ENCODE measurements at regions not wholly inside any gene's neighbourhood (a gene's known extent, or its start where the extent isn't known, plus 50 kb on each side); places are given as distances from the start of the nearest gene placed in this dataset.
"Not testable (repeated sequence)": the region's sequence is repeated elsewhere in the genome, so short reads cannot be mapped to it uniquely, and the experiment has no call there.

GRCh38 chr3:104257486-104257885 is 1109.2 kb upstream of the ALCAM start:
- Histone ChIP-seq H3K9ac (ENCODE audit: low read length) (no peak overlapping the region), H3K27me3 (ENCODE audit: control insufficient read depth, insufficient read depth, low read length) (no peaks in the 10 kb centered on the region), H3K4me3 (ENCODE audit: low read length) (no peak overlapping the region), H3K27ac (ENCODE audit: low read depth, low read length) (no peak overlapping the region), H3K4me1 (ENCODE audit: control insufficient read depth, insufficient read depth, low read length) (no peaks in the 10 kb centered on the region), H3K36me3 (ENCODE audit: control insufficient read depth, insufficient read depth, low read length) (no peaks in the 10 kb centered on the region)

DNA sequence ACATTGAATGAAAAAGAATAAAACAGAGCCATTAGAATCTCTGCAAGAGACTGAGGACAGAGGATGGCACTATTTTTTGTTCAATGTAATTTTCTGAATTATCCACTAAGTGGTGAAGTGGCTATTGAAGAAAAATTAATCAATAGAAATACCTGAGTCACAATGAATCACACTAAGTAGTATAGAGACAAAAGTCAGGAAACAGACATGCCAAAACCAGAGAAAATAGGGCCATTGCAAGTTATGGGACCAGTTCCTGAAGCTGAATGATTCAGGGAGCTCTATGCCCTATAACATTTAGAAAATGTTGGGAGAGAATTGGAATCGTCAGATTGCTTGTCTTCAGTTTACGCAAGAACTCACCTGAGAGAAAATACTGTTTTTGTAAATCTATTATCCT is 1103.2 kb upstream of the ALCAM start:
- H3K36me3 ChIP-seq (ENCODE audit: control insufficient read depth, insufficient read depth, low read length): no peaks in the 10 kb centered on the region
- H3K27me3 ChIP-seq (ENCODE audit: control insufficient read depth, insufficient read depth, low read length): no peaks in the 10 kb centered on the region
- no peak overlapping the region for H3K27ac ChIP-seq (ENCODE audit: low read depth, low read length)
- H3K9ac ChIP-seq (ENCODE audit: low read length): no peak overlapping the region
- no peaks in the 10 kb centered on the region for H3K4me1 ChIP-seq (ENCODE audit: control insufficient read depth, insufficient read depth, low read length)
- H3K4me3 ChIP-seq (ENCODE audit: low read length): no peak overlapping the region

DNA sequence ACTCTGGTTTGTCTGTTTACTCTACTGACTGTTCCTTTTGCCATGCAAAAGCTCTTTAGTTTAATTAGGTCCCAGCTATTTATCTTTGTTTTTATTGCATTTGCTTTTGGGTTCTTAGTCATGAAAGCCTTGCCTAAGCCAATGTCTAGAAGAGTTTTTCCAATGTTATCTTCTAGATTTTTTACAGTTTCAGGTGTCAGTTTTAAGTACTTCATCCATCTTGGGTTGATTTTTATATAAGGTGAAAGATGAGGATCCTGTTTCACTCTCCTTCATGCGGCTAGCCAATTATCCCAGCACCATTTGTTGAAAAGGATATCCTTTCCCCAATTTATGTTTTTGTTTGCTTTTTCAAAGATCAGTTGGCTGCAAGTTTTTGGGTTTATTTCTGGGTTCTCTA is 1100.5 kb upstream of the ALCAM start:
- H3K27me3 ChIP-seq (ENCODE audit: control insufficient read depth, insufficient read depth, low read length); H3K4me1 ChIP-seq (ENCODE audit: control insufficient read depth, insufficient read depth, low read length); H3K36me3 ChIP-seq (ENCODE audit: control insufficient read depth, insufficient read depth, low read length); H3K4me3 ChIP-seq (ENCODE audit: low read length); H3K9ac ChIP-seq (ENCODE audit: low read length); H3K27ac ChIP-seq (ENCODE audit: low read depth, low read length): not testable (repeated sequence)

DNA sequence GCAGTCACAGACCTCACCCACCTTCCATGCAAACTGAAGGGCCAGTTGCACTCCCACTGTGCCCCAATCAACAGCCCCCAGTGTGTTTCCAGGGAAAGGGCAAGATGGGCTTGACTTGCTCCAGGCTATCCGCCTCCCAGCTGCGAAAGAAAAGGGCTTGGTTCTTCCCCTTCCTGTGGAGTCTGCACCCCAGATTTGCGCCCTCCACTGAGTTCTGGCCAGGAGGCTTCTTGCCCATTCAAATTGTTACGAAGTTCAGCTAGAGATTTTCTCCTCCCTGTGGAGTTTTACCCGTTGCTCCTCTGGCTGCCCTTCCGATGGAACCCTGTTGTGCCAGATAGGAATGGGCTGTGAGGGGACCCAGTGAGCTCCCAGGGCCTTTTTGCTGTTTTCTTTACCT is 1096.9 kb upstream of the ALCAM start:
- no peaks in the 10 kb centered on the region for H3K27me3 ChIP-seq (ENCODE audit: control insufficient read depth, insufficient read depth, low read length)
- H3K36me3 ChIP-seq (ENCODE audit: control insufficient read depth, insufficient read depth, low read length): no peaks in the 10 kb centered on the region
- no peaks in the 10 kb centered on the region for H3K4me1 ChIP-seq (ENCODE audit: control insufficient read depth, insufficient read depth, low read length)

GRCh38 chr3:104273046-104273649 is 1093.6 kb upstream of the ALCAM start:
- H3K4me3 ChIP-seq (ENCODE audit: low read length): no peak overlapping the region
- no peaks in the 10 kb centered on the region for H3K27me3 ChIP-seq (ENCODE audit: control insufficient read depth, insufficient read depth, low read length)
- H3K36me3 ChIP-seq (ENCODE audit: control insufficient read depth, insufficient read depth, low read length): no peaks in the 10 kb centered on the region
- no peak overlapping the region for H3K27ac ChIP-seq (ENCODE audit: low read depth, low read length)
- H3K4me1 ChIP-seq (ENCODE audit: control insufficient read depth, insufficient read depth, low read length): no peaks in the 10 kb centered on the region
- H3K9ac ChIP-seq (ENCODE audit: low read length): no peak overlapping the region

More for the DNA sequence above, 1096.9 kb upstream of the ALCAM start:
- H3K9ac ChIP-seq (ENCODE audit: low read length): no peak overlapping the region
- no peak overlapping the region for H3K4me3 ChIP-seq (ENCODE audit: low read length)
- H3K27ac ChIP-seq (ENCODE audit: low read depth, low read length): no peak overlapping the region

- no peaks in the 10 kb centered on the region for H3K4me1 ChIP-seq (ENCODE audit: control insufficient read depth, insufficient read depth, low read length)
- H3K36me3 ChIP-seq (ENCODE audit: control insufficient read depth, insufficient read depth, low read length): no peaks in the 10 kb centered on the region
- no peak overlapping the region for H3K27ac ChIP-seq (ENCODE audit: low read depth, low read length)
- H3K9ac ChIP-seq (ENCODE audit: low read length): no peak overlapping the region
- no peaks in the 10 kb centered on the region for H3K27me3 ChIP-seq (ENCODE audit: control insufficient read depth, insufficient read depth, low read length)
- H3K4me3 ChIP-seq (ENCODE audit: low read length): no peak overlapping the region
Observed at GRCh38 chr3:104275199-104275598, 1091.5 kb upstream of the ALCAM start.

- H3K36me3 ChIP-seq (ENCODE audit: control insufficient read depth, insufficient read depth, low read length): no peaks in the 10 kb centered on the region
- H3K4me1 ChIP-seq (ENCODE audit: control insufficient read depth, insufficient read depth, low read length): no peaks in the 10 kb centered on the region
- no peaks in the 10 kb centered on the region for H3K27me3 ChIP-seq (ENCODE audit: control insufficient read depth, insufficient read depth, low read length)
- H3K4me3 ChIP-seq (ENCODE audit: low read length): no peak overlapping the region
- H3K9ac ChIP-seq (ENCODE audit: low read length): no peak overlapping the region
- H3K27ac ChIP-seq (ENCODE audit: low read depth, low read length): no peak overlapping the region
Observed at GRCh38 chr3:104279617-104280016, 1087.1 kb upstream of the ALCAM start.

DNA sequence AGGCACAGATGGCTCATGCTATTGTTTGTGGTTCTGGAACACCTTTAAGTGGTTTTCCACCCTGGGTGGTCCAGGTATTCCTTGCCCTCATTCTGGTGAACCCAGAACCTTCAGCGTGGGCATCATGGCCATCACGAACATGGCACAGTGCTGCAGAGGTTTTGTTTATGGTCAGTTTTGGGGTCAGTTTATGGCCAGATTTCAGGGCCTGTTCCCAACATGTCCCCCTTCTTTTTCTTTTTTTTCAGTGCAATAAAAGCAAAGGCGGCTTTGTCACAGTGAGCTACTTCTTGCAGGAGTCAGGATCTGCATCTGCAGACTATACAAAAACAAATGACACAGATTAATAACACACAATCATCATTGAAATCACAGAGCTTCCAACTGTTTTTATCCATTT is 1085.0 kb upstream of the ALCAM start:
- Histone ChIP-seq H3K27me3 (ENCODE audit: control insufficient read depth, insufficient read depth, low read length) (no peaks in the 10 kb centered on the region), H3K4me1 (ENCODE audit: control insufficient read depth, insufficient read depth, low read length) (no peaks in the 10 kb centered on the region), H3K9ac (ENCODE audit: low read length) (no peak overlapping the region), H3K27ac (ENCODE audit: low read depth, low read length) (no peak overlapping the region), H3K4me3 (ENCODE audit: low read length) (no peak overlapping the region), H3K36me3 (ENCODE audit: control insufficient read depth, insufficient read depth, low read length) (no peaks in the 10 kb centered on the region)

DNA sequence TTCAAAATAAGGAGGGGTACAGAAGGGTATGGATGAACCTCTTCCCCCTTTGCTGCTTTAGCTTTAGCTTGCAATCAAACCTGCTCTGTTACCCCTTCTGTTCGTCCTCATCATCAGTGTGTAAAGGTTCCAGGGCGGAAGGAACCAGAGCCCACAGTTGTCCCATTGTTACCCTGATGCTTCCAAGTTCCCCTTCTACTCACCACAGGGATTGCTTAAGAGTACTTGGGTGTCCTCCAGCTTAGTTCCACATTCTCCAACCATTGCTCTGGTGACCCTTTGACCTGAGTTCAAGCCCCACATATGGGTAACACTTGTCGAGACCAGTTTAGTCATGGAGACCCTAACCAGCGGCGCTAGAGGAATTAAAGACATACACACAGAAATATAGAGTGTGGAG is 1080.1 kb upstream of the ALCAM start:
- Histone ChIP-seq H3K27ac (ENCODE audit: low read depth, low read length) (no peak overlapping the region), H3K9ac (ENCODE audit: low read length) (no peak overlapping the region)

GRCh38 chr3:104291437-104291851 is 1075.3 kb upstream of the ALCAM start:
- Histone ChIP-seq H3K4me1 (ENCODE audit: control insufficient read depth, insufficient read depth, low read length) (peaks cover 6% of the 10 kb centered on the region), H3K36me3 (ENCODE audit: control insufficient read depth, insufficient read depth, low read length) (no peaks in the 10 kb centered on the region), H3K27me3 (ENCODE audit: control insufficient read depth, insufficient read depth, low read length) (no peaks in the 10 kb centered on the region), H3K4me3 (ENCODE audit: low read length) (no peak overlapping the region), H3K27ac (ENCODE audit: low read depth, low read length) (peak overlapping the region; percentile 12), H3K9ac (ENCODE audit: low read length) (no peak overlapping the region)

More for the DNA sequence above, 1080.1 kb upstream of the ALCAM start:
- H3K4me3 ChIP-seq (ENCODE audit: low read length): no peak overlapping the region
- H3K4me1 ChIP-seq (ENCODE audit: control insufficient read depth, insufficient read depth, low read length): no peaks in the 10 kb centered on the region
- H3K27me3 ChIP-seq (ENCODE audit: control insufficient read depth, insufficient read depth, low read length): no peaks in the 10 kb centered on the region
- no peaks in the 10 kb centered on the region for H3K36me3 ChIP-seq (ENCODE audit: control insufficient read depth, insufficient read depth, low read length)

GRCh38 chr3:104291878-104292277 is 1074.8 kb upstream of the ALCAM start:
- Histone ChIP-seq H3K27ac (ENCODE audit: low read depth, low read length) (peak overlapping the region; percentile 12), H3K4me1 (ENCODE audit: control insufficient read depth, insufficient read depth, low read length) (peaks cover 6% of the 10 kb centered on the region), H3K36me3 (ENCODE audit: control insufficient read depth, insufficient read depth, low read length) (no peaks in the 10 kb centered on the region), H3K4me3 (ENCODE audit: low read length) (no peak overlapping the region), H3K27me3 (ENCODE audit: control insufficient read depth, insufficient read depth, low read length) (no peaks in the 10 kb centered on the region), H3K9ac (ENCODE audit: low read length) (no peak overlapping the region)

DNA sequence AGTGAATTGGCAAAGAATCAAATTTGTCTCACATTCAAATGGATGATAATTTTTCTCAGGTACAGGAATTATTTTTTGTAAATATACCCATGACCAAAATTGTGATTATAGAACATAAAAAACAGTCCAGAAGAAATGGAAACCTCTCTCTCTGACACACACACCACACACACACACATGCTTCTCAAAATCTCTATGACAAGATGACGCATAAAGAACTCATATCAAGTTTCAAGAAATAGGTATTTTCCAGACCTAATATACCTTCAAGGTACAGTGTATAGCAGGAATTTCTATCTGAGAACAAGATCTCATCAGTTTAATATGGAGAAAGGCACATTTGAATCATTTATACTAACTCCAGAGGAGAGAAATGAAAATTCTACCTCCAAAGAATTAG is 1069.1 kb upstream of the ALCAM start:
- no peak overlapping the region for H3K27ac ChIP-seq (ENCODE audit: low read depth, low read length)
- no peaks in the 10 kb centered on the region for H3K4me1 ChIP-seq (ENCODE audit: control insufficient read depth, insufficient read depth, low read length)
- no peaks in the 10 kb centered on the region for H3K36me3 ChIP-seq (ENCODE audit: control insufficient read depth, insufficient read depth, low read length)
- H3K9ac ChIP-seq (ENCODE audit: low read length): no peak overlapping the region
- no peaks in the 10 kb centered on the region for H3K27me3 ChIP-seq (ENCODE audit: control insufficient read depth, insufficient read depth, low read length)
- H3K4me3 ChIP-seq (ENCODE audit: low read length): no peak overlapping the region

DNA sequence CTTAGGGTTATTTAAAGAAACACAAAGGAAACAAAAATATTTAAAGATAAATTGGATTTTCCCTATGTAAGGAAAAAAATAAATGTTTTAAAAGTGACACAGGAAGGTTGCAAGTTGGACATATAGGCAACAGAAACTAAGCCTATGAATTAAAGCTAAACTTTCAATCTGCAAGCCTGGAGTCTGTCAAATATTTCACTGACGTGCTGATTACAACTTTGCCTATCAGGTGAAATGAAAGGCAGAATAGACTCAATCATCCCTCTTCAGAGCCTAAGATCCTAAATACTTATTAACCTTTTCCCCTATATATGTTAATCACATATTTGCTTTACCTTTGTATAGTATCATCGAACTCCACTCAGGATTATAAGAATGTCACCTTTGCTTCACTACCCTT is 1068.0 kb upstream of the ALCAM start:
- Histone ChIP-seq H3K4me1 (ENCODE audit: control insufficient read depth, insufficient read depth, low read length) (no peaks in the 10 kb centered on the region), H3K9ac (ENCODE audit: low read length) (no peak overlapping the region), H3K36me3 (ENCODE audit: control insufficient read depth, insufficient read depth, low read length) (no peaks in the 10 kb centered on the region), H3K27ac (ENCODE audit: low read depth, low read length) (no peak overlapping the region), H3K4me3 (ENCODE audit: low read length) (no peak overlapping the region), H3K27me3 (ENCODE audit: control insufficient read depth, insufficient read depth, low read length) (no peaks in the 10 kb centered on the region)

Measured in rectal smooth muscle tissue (tissue), 1 donor.